ENCODE measurements at regions not wholly inside any gene's neighbourhood (a gene's known extent, or its start where the extent isn't known, plus 50 kb on each side); places are given as distances from the start of the nearest gene placed in this dataset.
"Not testable (repeated sequence)": the region's sequence is repeated elsewhere in the genome, so short reads cannot be mapped to it uniquely, and the experiment has no call there.

- peak; percentile 44 to 45 for DNase-seq
Measured at GRCh38 chr10:123380491-123381085, 226.4 kb downstream of the BUB3 start.

GRCh38 chr10:123381224-123381623 lies 227.0 kb downstream of the BUB3 start:
- DNase-seq = no peak

- DNase-seq = no peak
Measured at GRCh38 chr10:123382491-123382890, 228.3 kb downstream of the BUB3 start.

GRCh38 chr10:123385508-123386080 lies 231.4 kb downstream of the BUB3 start:
- no peak for DNase-seq

- DNase-seq = no peak
Measured at GRCh38 chr10:123389520-123389919, 235.3 kb downstream of the BUB3 start.

GRCh38 chr10:123390332-123390731 lies 236.1 kb downstream of the BUB3 start:
- DNase-seq = no peak

- DNase-seq = no peak
Measured at GRCh38 chr10:123390874-123391273, 236.7 kb downstream of the BUB3 start.

GRCh38 chr10:123391275-123392028 lies 237.2 kb downstream of the BUB3 start:
- DNase-seq = no peak

- no peak for DNase-seq
Measured at GRCh38 chr10:123392182-123392963, 238.2 kb downstream of the BUB3 start.

GRCh38 chr10:123393170-123393569 lies 239.0 kb downstream of the BUB3 start:
- no peak for DNase-seq

GRCh38 chr10:123394382-123394781 lies 240.2 kb downstream of the BUB3 start:
- DNase-seq = no peak

- not testable (repeated sequence) for DNase-seq
Measured at GRCh38 chr10:123395234-123395633, 241.0 kb downstream of the BUB3 start.

- no peak for DNase-seq
Measured at GRCh38 chr10:123395906-123396305, 241.7 kb downstream of the BUB3 start.

GRCh38 chr10:123398180-123398591 lies 244.0 kb downstream of the BUB3 start:
- DNase-seq = no peak

- DNase-seq = no peak
Measured at GRCh38 chr10:123398756-123399155, 244.6 kb downstream of the BUB3 start.

- no peak for DNase-seq
Measured at GRCh38 chr10:123399276-123399839, 245.2 kb downstream of the BUB3 start.

- no peak for DNase-seq
Measured at GRCh38 chr10:123402021-123402420, 247.8 kb downstream of the BUB3 start.

GRCh38 chr10:123402656-123403055 lies 248.5 kb downstream of the BUB3 start:
- peak; percentile 24 to 46 for DNase-seq

- no peak for DNase-seq
Measured at GRCh38 chr10:123404357-123404756, 250.2 kb downstream of the BUB3 start.

GRCh38 chr10:123408660-123409059 lies 254.5 kb downstream of the BUB3 start:
- no peak for DNase-seq

GRCh38 chr10:123409426-123409825 lies 255.2 kb downstream of the BUB3 start:
- DNase-seq = no peak

GRCh38 chr10:123409884-123410283 lies 255.7 kb downstream of the BUB3 start:
- DNase-seq = no peak

GRCh38 chr10:123413353-123413752 lies 252.8 kb upstream of the GPR26 start:
- DNase-seq = peak; percentile 8 to 48
